GM04503 (cell line): ENCODE measurements at regions not wholly inside any gene's neighbourhood (a gene's known extent, or its start where the extent isn't known, plus 50 kb on each side); places are given as distances from the start of the nearest gene placed in this dataset.
"Not testable (repeated sequence)": the region's sequence is repeated elsewhere in the genome, so short reads cannot be mapped to it uniquely, and the experiment has no call there.

Experiments
- DNase-seq: peaks from one replicate; pipeline ENCODE4 v3.0.0-alpha.2; 2012; ENCODE audit warnings: low read depth

DNA sequence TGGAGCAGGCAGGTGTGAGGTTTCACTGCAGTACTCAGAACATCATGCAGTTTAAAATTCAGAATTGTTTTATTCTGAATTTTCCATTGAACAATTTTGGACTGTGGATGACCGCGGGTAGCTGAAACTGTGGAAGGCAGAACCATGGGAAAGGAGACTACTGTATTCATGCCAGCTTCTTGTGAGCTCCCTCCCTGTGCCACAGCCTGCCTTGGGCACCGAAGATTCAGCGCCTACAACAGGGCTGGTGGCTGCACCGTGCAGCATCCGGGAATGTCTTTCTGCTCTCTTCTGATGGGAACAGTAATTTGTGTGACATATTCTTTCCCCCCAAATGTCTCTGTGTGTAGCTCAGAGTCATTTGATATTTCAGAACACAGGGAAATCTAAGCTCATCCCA, 118.5 kb upstream of the NKX1-1 start:
- no peak for DNase-seq

DNA sequence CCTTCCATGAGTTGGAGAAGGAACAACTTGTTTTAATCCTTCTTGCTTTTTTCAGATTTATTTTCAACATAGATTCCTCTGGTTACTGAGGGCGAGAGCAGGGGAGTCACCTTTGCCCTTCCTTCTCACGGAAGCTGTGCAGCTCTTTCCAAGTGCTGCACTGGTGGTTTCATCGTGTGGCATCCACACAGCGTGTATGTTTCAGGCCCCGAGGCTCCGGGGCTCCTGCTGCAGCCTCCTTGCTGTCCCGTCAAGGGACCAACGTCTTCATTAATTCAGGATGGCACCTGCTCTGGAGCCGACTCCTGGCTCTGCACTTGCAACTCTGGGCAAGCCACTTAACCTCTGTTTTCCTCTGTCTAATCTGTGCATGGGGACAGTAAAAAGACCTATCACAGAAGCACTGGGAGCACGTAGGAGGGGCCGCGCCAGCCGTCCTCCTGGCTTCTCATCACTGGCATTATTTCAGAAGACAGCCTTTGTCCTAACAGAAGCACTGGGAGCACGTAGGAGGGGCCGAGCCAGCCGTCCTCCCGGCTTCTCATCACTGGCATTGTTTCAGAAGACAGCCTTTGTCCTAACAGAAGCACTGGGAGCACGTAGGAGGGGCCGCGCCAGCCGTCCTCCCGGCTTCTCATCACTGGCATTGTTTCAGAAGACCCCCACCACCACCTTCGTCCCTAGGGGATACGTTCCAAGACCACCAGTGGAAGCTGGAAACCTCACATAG, 117.8 kb upstream of the NKX1-1 start:
- no peak for DNase-seq

DNA sequence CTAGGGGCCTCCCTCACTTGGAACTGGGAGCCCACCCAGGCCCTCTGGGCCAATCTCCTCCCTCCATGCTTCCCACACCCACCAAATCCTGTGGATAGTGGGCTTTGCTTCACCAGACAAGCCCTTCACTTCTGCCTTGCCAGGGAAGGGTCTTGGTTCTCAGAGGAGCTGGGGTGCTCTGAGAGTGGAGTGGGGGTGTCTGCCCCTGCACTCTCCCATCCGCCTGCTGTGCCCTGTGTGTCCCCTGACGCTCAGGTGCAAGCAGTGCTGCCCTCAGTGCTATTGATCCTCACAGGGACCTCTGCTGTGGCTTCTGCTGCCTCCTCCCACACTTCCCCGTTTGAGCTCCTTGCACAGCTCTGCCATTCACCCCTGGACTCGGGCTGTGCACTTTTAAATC, 117.3 kb upstream of the NKX1-1 start:
- DNase-seq, result no peak

DNA sequence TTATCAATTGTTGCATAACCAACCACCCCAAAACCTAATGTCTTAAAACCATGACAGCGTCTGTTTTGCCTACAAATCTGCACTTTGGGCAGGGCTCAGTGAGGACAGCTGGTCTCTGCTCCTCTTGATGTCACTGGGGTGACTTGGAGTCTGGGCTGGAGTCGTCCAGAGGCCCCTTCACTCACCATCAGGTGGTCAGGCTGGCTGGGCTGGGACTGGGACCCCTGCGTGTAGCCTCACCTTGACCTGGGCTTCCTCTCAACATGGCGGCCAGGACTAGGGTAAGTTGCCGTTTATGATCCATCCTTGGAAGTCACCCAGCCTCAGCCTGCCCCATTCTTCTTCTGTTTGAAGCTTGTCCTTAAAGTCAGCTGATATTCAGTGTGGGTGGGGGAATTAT, 116.8 kb upstream of the NKX1-1 start:
- DNase-seq, result no peak

DNA sequence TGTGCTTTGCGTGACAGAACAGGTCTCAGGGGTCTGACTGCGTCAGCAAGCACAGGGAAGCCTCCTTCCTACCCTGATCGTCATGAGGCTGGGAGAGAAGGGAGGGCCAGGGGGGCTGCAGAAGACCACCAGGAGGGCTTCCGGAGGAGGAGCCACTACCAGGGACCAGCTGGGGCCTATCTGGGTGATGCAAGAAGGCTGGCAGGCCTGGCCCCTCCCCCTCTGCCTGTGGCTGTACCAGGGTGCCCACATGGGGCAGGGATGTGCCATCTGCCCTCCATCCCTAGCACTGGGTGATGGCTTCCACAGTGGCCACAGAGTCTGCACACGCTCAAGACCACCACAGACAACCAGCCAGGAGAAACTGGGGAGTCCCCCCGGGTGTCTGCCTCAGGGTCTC, 116.4 kb upstream of the NKX1-1 start:
- DNase-seq, result no peak

DNA sequence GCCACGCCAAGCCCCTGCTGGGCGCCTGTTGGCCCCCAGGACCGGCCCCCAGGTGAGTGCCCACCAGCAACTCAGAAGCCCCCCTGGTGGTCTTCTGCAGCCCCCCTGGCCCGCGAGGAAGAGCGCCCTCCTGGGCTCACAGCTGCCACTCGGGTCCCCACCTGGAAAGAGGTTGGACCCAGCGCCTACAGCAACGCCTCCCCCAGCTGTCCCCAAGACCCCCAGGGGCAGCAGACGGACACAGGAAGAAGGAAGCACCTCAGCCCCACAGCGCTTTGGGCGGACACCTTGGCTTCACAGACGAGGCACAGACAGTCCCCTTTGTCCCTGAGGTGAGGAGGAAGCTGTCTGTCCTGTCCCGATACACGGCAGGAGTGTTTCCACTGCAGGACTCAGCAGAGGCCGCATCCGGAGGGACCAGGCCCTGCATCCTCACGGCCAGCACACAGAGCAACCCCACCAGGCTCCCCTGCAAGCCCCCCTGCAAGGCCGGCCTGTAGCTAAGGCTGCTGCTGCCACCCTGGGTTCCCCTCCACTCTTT, 115.6 kb upstream of the NKX1-1 start:
- no peak for DNase-seq

DNA sequence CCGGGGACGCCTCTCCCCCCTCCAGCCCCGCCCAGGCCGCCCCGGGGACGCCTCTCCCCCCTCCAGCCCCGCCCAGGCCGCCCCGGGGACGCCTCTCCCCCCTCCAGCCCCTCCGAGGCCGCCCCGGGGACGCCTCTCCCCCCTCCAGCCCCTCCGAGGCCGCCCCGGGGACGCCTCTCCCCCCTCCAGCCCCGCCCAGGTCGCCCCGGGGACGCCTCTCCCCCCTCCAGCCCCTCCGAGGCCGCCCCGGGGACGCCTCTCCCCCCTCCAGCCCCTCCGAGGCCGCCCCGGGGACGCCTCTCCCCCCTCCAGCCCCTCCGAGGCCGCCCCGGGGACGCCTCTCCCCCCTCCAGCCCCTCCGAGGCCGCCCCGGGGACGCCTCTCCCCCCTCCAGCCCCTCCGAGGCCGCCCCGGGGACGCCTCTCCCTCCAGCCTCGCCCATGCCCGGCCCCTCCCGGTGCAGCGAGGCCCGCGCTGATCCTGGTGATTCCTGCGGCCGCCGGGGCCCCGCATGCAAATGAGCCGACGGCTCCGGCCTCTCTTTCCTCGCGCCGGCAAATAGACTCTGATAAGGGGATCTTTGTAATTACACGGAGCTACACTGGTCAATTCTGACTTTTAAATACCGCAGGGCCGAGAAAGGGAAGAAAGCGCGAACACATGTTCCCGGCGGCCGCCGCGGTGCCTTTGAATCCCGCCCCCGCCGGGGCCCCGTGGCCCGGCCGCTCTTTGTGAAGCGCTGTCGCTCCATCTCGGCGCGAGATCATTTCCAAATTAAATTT, 114.7 kb upstream of the NKX1-1 start:
- DNase-seq, result not testable (repeated sequence)

DNA sequence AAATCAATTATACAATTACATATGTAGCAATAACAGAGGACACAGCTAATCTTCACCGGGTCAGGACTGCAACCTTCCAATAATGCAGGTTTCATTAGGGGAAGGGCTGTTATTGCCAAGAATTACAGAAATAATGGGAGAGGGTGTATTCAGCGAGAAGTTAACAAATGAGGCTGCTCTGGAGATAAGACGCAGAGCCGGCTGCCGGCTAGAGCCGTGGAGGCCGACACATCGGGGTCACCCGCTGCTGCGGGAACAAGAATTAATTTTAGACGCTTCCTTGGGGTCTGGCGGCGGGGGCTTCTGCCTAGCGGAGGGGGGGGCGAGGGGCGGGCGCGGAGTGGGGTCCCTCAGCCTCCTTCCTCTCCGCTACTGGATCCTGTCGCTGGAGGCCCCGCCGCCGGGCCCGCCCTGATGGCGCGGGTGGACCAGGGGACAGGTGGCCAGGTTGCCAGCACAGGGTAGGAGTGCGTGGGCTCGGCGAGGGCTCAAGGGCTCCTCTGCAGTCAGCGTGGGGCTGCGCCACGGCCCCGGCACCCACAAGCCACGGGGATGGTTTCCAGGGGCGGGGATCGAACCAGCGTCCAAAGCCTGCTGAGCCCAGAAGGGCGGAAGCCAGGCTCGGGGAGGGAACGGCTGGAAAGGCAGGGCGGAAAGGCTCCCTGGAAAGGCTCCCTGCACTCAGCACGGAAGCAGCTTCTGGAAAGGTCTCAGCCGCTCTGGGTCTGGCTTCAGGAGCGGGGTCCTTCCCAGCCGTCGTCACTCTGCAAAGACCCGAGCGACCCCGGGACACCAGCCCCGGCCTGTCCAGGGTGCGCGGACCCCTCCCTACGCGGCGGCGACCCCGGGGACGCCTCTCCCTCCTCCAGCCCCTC, 113.8 kb upstream of the NKX1-1 start:
- DNase-seq, result no peak

DNA sequence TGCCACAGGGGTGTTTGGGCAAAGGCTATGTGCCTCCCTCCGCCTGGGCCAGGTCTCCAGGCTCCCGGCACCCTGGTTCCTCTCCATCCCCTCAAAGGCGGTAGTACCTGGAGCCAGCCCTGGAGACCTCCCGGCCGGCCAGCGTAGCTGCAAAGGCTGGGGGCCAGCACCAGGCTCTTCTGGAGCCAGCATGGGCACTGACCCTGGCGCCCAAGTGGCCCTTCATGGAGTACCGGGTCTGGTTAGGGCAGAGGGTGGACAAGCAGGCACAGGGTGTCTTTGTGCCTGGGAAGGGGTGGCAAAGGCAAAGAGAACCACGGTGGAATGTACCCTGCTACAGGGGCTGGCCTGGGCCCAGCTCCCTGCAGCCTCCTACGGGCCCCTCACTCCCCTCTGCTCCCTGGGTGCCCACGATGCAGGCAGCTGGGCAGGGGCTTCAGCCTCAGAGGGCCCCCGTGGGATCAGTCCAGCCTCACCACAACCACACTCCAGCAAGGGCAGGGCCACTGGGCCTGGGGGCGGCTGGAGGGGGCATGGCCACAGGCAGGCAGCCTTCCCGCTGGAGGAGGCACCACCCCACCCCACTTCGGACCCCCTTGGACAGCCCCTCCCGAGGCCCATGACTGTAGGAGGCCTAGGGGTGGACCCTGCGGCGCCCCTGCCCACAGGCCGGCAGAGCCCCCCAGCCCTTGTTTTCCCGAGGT, 112.9 kb upstream of the NKX1-1 start:
- DNase-seq, result no peak

DNA sequence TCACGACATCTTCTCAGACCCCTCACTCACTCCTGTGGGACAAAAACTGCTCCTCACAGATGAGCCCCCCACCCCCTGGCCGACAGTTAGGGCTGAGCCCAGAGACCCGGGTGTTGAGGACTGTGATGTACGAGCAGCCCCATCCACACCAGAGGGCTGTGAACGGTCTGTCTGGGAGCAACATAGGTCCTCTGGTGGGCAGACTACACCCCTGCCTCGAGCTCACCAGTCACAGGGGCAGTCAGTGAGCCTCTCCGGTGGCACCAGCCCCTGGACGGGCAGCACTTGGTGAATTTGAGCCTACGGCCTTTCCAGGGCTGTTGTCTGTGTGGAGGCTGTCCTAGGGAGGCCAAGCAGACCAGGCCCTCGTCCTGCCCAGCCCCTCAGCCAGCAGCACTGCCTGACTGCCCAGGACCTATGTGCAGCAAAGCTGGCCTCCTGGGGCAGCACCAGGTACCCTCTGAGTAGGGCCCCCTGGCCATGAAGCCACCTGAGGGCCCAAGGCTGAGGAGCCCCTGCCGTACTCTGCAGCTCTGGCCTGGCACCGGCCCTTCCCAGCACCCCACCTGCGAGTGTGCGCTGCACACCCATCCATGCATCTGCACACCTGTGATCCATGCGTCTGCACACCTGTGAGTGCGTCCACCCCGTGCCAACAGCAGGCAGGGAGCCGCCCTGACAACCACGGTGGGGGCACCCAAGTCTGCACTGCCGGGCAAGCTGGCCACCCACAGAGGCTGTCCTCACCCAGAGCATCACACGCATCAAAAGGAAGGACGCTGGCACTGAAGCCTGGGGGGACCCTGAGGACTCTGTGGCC, 111.6 kb upstream of the NKX1-1 start:
- DNase-seq, result no peak

DNA sequence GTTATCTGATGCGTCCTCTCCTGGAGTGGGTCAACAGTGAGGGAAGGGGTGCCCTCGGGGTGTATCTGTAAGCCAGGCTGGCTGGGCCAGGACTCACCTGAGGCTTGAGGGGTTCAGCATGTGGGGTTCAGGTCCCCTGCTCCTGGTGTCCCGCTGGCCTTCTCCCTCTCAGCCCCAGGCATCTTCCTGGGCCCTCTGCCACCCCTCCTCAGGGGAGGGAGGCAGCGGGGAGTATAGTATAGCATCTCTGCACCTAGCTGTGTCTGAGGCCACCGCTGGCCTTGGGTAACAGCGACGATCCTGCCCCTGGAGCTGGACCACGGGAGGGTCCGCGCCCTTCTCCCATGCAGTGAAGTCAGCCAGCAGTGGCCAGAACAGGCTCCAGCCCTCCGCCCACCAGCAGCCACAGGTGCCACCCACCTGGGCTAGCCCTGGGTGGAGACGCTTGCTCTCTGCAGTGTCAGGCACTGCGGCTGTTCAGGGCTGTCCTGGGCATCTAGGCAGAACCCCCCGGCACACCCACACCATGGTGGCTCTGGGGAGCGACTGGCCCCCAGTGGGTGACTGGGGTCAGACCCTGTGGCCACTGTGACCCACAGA, 110.7 kb upstream of the NKX1-1 start:
- DNase-seq, result no peak

DNA sequence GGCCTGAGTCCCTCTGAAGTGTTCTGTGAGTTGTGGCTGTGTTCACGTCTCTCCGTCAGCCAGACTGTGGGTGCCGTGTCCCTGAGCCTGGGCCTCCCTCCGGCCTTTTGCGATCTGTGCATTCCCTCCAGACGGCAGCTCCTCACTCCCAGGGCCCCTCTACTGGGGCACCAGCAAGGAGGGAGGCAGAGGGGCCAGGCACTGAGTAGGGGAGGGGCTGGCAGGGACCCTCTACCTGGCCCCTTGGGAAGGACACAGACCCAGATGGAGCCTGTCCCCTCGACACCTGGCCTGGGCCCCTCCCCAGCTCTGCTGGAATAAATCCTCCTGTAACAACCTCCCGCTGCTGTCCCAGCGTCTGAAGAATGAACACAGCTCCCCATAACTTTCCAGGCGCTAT, 110.0 kb upstream of the NKX1-1 start:
- DNase-seq, result no peak

DNA sequence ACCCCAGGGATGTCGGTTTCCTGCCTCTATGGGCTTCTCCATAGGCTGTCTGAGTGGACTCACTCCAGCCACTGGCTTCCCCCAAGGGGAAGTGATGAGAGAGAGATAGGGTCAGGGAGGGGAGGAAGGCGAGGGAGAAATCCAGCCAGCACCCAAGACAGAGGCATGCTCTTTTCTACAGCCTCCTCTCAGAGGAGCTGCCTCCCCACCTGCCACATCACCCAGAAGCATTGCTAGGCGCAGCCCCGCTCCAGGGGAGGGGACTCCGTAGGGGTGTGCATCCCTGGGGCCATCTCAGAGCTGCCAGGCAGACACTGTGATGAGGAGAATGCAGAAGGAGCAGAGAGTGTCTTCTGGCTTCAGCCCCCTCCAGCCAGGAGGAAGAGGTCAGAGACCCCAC, 109.5 kb upstream of the NKX1-1 start:
- DNase-seq, result no peak

DNA sequence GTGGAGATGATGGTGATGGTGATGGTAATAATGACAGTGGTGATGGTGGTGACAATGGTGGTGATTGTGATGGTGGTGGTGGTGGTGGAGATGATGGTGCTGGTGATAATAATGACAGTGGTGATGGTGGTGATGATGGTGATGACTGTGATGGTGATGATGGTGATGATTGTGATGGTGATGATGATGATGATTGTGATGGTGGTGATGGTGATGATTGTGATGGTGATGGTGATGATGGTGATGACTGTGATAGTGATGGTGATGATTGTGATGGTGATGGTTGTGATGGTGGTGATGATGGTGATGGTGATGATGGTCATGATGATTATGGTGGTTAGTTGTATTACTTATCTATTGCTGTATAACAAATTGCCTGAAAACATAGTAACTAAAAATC, 108.9 kb upstream of the NKX1-1 start:
- DNase-seq, result no peak

DNA sequence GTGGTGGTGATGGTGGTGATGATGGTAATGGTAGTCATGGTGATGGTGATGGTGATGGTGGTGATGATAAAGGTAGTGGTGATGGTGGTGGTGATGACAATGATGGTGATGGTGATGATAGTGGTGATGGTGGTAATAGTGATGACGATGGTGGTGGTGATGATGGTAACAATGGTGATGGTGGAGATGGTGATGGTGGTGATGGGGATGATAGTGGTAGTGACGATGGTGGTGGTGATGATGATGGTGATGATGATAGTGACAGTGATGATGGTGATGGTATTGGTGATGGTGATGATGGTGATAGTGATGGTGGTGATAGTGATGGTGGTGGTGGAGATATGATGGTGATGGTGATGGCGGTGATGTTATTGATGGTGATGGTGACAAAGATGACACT, 108.4 kb upstream of the NKX1-1 start:
- no peak for DNase-seq

DNA sequence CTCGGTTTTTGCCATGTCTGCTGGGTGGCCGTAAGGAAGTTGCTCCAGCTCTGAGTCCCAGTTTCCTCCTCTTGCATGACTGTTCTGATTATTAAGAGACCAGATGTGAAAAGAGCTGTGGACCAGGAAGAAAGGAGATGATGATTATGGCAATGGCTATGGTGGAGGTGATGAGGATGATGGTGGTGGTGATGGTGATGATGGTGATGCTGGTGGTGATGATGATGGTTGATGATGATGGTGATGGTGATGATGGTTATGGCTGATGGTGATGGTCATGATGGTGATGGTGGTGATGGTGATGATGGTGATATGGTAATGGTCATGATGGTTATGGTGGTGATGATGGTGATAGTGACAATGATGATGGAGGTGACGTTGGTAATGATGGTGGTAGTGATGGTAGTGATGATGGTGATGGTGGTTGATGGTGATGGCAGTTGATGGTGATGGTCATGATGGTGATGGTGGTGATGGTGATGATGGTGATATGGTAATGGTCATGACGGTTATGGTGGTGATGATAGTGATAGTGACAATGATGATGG, 107.8 kb upstream of the NKX1-1 start:
- no peak for DNase-seq

DNA sequence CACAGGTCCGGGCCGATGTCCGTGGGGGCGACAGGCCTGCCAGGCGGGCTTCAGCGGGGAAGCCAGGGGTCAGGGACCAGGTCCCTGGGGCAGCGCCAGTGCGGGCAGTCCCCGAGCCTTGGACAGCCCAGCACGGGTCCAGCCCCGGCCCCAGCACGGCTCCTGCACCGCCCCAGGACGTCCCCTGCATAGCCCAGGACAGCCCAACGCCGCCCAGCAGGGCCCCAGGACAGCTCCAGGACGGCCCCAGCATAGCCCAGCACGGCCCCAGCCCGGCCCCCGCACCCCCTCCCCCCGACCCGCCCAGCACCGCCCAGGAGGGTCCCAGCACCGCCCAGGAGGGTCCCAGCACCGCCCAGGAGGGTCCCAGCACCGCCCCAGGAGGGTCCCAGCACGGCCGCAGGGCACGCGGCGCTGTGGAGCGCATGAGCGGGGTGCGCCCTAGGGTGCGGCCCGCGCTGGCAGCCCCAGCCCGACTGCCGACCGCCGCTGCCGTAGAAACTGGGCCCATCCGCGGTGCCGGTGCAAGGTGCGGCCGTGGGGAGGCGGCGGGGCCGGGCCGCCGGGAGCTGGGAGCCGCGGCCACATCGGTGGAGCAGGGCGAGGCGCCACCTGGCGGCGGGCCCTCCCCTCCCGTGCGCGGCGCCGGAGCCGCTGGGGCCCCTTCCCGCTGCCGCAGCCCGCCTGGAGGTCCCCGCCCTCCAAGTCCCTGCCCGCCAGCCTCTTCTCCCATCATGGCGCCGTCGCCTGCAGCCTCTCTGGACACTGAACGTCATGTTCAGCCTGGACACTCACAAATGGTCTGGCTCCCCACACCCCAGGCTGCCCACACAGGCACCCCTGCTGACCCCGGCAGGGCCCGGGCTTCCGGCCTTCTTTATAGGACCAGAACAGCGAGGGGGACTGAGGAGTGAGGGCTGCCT, 106.8 kb upstream of the NKX1-1 start:
- DNase-seq, result no peak

DNA sequence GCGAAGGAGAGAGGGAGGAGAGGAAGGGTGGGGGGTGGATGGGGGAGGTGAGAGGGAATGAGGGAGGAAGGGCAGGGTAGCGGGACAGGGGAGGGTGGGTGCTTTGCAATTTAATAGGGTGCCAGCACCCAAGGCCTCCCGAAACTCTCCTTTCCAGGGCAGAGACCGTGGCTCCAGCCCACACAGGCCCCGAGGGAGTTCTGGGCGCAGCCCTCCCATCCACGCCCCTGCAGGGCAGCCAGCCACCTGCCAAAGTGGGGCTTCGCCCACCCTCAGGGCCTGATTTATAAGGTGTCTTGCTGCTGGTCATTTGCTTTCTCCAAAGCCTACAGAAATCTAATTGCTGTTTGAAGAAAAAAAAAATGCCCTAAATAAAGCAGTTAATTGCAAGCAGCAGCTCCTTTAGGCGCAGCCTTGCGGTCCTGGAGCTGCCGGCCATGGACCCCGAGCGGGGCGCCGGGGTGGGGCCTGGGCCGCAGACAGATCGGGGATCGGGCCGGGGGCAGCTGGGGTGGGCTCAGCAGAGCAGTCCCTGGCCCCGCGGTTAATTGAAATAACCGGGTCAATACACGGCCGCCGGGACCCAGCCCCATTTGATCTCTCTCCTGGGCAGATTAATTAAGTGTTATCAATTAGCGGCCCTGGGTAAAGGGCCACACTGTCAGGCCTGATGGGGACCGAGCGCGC, 106.0 kb upstream of the NKX1-1 start:
- no peak for DNase-seq
